ENCODE measurements at regions not wholly inside any gene's neighbourhood (a gene's known extent, or its start where the extent isn't known, plus 50 kb on each side); places are given as distances from the start of the nearest gene placed in this dataset.

DNA sequence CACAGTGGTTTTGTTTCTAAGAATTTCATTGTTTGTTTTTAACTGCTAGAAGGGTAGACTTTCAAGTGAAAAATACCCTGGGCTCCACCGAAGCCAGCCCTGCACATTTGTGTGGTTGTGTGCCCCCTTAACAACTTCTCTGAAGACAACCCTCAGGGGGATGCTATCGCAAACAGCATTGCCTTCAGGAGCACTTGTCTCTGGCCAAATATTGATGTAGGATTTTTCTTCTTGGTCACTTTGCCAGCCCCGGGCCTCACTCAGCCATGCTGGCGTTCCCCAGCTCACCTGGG lies 69.2 kb upstream of the SERP2 start:
- Histone ChIP-seq H3K9me3 (ENCODE audit: insufficient read depth, low read depth, low read length) (no peaks in the 10 kb centered on the region), H3F3A (ENCODE audit: low read depth) (no peaks in the 10 kb centered on the region), H3K36me3 (ENCODE audit: insufficient read depth, low read length) (no peaks in the 10 kb centered on the region), H3K9ac (ENCODE audit: low read depth, low read length, poor library complexity, severe bottlenecking) (no peak overlapping the region), H3K4me2 (ENCODE audit: low read depth, low read length, poor library complexity, severe bottlenecking) (no peak overlapping the region), H3K79me2 (ENCODE audit: insufficient read depth, low read length) (no peaks in the 10 kb centered on the region), H2AFZ (ENCODE audit: low read length) (no peak overlapping the region), H3K27me3 (ENCODE audit: insufficient read depth, low read length, poor library complexity, severe bottlenecking) (no peaks in the 10 kb centered on the region), H4K20me1 (ENCODE audit: insufficient read depth, low read length, poor library complexity, severe bottlenecking) (no peaks in the 10 kb centered on the region), H3K4me3 (ENCODE audit: low read length, poor library complexity, severe bottlenecking) (no peak overlapping the region), H3K9me2 (replicated peaks; ENCODE audit: low read depth, low read length) (no peaks in the 10 kb centered on the region), H3K4me1 (ENCODE audit: insufficient read depth, low read length, poor library complexity, severe bottlenecking) (no peaks in the 10 kb centered on the region)
- no peak for TF ChIP-seq EZH2phosphoT487 (IDR thresholded peaks at IDR 0.05; ENCODE audit: borderline replicate concordance)
- TF ChIP-seq, protein P1, sequence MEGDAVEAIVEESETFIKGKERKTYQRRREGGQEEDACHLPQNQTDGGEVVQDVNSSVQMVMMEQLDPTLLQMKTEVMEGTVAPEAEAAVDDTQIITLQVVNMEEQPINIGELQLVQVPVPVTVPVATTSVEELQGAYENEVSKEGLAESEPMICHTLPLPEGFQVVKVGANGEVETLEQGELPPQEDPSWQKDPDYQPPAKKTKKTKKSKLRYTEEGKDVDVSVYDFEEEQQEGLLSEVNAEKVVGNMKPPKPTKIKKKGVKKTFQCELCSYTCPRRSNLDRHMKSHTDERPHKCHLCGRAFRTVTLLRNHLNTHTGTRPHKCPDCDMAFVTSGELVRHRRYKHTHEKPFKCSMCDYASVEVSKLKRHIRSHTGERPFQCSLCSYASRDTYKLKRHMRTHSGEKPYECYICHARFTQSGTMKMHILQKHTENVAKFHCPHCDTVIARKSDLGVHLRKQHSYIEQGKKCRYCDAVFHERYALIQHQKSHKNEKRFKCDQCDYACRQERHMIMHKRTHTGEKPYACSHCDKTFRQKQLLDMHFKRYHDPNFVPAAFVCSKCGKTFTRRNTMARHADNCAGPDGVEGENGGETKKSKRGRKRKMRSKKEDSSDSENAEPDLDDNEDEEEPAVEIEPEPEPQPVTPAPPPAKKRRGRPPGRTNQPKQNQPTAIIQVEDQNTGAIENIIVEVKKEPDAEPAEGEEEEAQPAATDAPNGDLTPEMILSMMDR (conservative IDR thresholded peaks at IDR 0.05; ENCODE audit: low read length): no peak

DNA sequence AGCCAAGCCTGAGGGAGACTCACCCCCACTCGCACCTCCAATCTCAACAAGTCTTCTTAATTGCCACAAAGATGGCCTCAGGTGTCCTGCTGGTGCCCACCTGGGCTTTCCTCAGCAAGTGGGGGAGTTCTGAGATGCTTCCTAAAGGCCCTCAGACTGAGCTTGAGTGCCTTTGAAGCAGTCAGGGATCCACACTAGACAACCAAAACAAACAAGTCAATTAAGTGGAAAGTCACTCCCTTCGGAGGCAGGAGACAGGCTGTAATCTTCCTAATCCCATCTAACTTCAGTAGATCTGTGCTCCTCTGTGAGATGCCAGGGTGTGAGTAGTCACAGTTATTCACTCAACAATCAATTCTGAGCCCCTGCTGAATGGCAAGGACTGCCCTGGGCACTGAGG lies 68.3 kb upstream of the SERP2 start:
- no peak for TF ChIP-seq EZH2phosphoT487 (IDR thresholded peaks at IDR 0.05; ENCODE audit: borderline replicate concordance)
- TF ChIP-seq, protein P1 (conservative IDR thresholded peaks at IDR 0.05; ENCODE audit: low read length): no peak
- Histone ChIP-seq H3F3A (ENCODE audit: low read depth) (no peaks in the 10 kb centered on the region), H3K4me2 (ENCODE audit: low read depth, low read length, poor library complexity, severe bottlenecking) (no peak overlapping the region), H3K9ac (ENCODE audit: low read depth, low read length, poor library complexity, severe bottlenecking) (no peak overlapping the region), H3K4me3 (ENCODE audit: low read length, poor library complexity, severe bottlenecking) (no peak overlapping the region), H2AFZ (ENCODE audit: low read length) (no peak overlapping the region), H3K4me1 (ENCODE audit: insufficient read depth, low read length, poor library complexity, severe bottlenecking) (no peaks in the 10 kb centered on the region), H3K27me3 (ENCODE audit: insufficient read depth, low read length, poor library complexity, severe bottlenecking) (no peaks in the 10 kb centered on the region), H3K79me2 (ENCODE audit: insufficient read depth, low read length) (no peaks in the 10 kb centered on the region), H3K36me3 (ENCODE audit: insufficient read depth, low read length) (no peaks in the 10 kb centered on the region), H3K9me2 (replicated peaks; ENCODE audit: low read depth, low read length) (no peaks in the 10 kb centered on the region), H4K20me1 (ENCODE audit: insufficient read depth, low read length, poor library complexity, severe bottlenecking) (no peaks in the 10 kb centered on the region), H3K9me3 (ENCODE audit: insufficient read depth, low read depth, low read length) (no peaks in the 10 kb centered on the region)

DNA sequence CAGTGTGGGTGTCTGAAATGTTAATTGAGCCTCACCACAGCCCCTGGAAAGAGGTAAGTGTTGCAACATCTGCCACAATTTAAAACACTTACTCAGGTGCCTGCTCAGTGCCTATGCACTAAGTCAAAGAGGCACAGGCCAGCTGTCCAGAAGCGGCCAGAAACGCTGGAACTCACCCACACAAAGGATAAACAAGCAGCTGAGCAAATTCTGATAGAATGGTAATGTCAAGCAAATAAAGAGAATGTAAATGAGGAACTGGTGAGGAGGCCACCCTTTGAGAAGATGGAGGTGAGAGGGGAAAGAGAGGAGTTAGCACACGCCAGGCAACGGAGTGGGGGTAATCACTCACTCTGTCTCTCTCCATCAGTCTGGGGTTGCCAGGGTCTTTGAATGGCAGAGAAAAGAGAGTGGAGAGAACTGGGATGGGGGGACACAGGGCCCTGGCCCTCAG lies 67.7 kb upstream of the SERP2 start:
- Histone ChIP-seq H3K4me1 (ENCODE audit: insufficient read depth, low read length, poor library complexity, severe bottlenecking) (no peaks in the 10 kb centered on the region), H3K79me2 (ENCODE audit: insufficient read depth, low read length) (no peaks in the 10 kb centered on the region), H3K4me2 (ENCODE audit: low read depth, low read length, poor library complexity, severe bottlenecking) (no peak overlapping the region), H3K36me3 (ENCODE audit: insufficient read depth, low read length) (no peaks in the 10 kb centered on the region), H3K9ac (ENCODE audit: low read depth, low read length, poor library complexity, severe bottlenecking) (no peak overlapping the region), H2AFZ (ENCODE audit: low read length) (no peak overlapping the region), H3K9me3 (ENCODE audit: insufficient read depth, low read depth, low read length) (no peaks in the 10 kb centered on the region), H3K9me2 (replicated peaks; ENCODE audit: low read depth, low read length) (no peaks in the 10 kb centered on the region), H4K20me1 (ENCODE audit: insufficient read depth, low read length, poor library complexity, severe bottlenecking) (no peaks in the 10 kb centered on the region), H3F3A (ENCODE audit: low read depth) (no peaks in the 10 kb centered on the region), H3K27me3 (ENCODE audit: insufficient read depth, low read length, poor library complexity, severe bottlenecking) (no peaks in the 10 kb centered on the region), H3K4me3 (ENCODE audit: low read length, poor library complexity, severe bottlenecking) (no peak overlapping the region)
- TF ChIP-seq, protein P1 (conservative IDR thresholded peaks at IDR 0.05; ENCODE audit: low read length): no peak
- no peak for TF ChIP-seq EZH2phosphoT487 (IDR thresholded peaks at IDR 0.05; ENCODE audit: borderline replicate concordance)
